ENCODE measurements at regions not wholly inside any gene's neighbourhood (a gene's known extent, or its start where the extent isn't known, plus 50 kb on each side); places are given as distances from the start of the nearest gene placed in this dataset.

GRCh38 chr2:728165-728564 lies 51.0 kb upstream of the TMEM18 start:
- TF ChIP-seq, protein P1, sequence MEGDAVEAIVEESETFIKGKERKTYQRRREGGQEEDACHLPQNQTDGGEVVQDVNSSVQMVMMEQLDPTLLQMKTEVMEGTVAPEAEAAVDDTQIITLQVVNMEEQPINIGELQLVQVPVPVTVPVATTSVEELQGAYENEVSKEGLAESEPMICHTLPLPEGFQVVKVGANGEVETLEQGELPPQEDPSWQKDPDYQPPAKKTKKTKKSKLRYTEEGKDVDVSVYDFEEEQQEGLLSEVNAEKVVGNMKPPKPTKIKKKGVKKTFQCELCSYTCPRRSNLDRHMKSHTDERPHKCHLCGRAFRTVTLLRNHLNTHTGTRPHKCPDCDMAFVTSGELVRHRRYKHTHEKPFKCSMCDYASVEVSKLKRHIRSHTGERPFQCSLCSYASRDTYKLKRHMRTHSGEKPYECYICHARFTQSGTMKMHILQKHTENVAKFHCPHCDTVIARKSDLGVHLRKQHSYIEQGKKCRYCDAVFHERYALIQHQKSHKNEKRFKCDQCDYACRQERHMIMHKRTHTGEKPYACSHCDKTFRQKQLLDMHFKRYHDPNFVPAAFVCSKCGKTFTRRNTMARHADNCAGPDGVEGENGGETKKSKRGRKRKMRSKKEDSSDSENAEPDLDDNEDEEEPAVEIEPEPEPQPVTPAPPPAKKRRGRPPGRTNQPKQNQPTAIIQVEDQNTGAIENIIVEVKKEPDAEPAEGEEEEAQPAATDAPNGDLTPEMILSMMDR (IDR thresholded peaks at IDR 0.05), result no peak
- no peak for TF ChIP-seq EZH2 (IDR thresholded peaks at IDR 0.05; ENCODE audit: borderline replicate concordance, insufficient read depth, low read depth, low read length, poor library complexity, severe bottlenecking)
